Neuron (in vitro differentiated cells): ENCODE measurements at regions not wholly inside any gene's neighbourhood (a gene's known extent, or its start where the extent isn't known, plus 50 kb on each side); places are given as distances from the start of the nearest gene placed in this dataset.
"Not testable (repeated sequence)": the region's sequence is repeated elsewhere in the genome, so short reads cannot be mapped to it uniquely, and the experiment has no call there.

Source experiments
- H2AFZ ChIP-seq: one replicate; pipeline ENCODE4 v1.6.1; 2013; ENCODE audit warnings: low read depth, mild to moderate bottlenecking, inconsistent platforms, low read length, moderate library complexity
- H3K27me3 ChIP-seq: one replicate; pipeline ENCODE4 v1.6.1; 2013; ENCODE audit warnings: low read length; ENCODE audit not compliant: insufficient read depth
- H3K36me3 ChIP-seq: one replicate; pipeline ENCODE4 v1.6.1; 2013; ENCODE audit warnings: low read length; ENCODE audit not compliant: insufficient read depth
- H3K4me1 ChIP-seq: one replicate; pipeline ENCODE4 v1.6.1; 2013; ENCODE audit warnings: low read length; ENCODE audit not compliant: insufficient read depth
- H3K4me3 ChIP-seq: 2 replicates; pipeline ENCODE4 v1.5.1; 2013; ENCODE audit warnings: mild to moderate bottlenecking, low read length, moderate library complexity
- H3K9me3 ChIP-seq: one replicate; pipeline ENCODE4 v1.6.1; 2013; ENCODE audit warnings: low read length

DNA sequence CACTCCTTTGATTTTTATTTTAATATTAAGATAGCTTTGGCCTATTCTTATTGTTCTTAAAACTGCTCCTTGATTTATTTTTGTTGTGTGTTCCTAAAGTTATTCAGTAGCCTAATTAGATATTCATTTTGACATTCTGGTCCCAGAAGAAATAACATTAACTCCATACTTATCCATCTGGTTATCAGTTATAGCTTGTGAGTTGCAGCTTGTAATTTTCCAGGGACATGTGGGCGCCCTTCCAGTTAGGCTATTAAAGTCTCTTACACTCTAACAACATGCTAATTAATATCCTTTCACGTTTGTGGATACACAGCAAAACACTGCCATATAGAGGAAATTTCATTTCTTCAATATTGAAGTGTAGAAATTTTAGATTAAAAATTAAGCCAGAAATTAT lies 987.5 kb downstream of the HACE1 start:
- no peaks in the 10 kb centered on the region for H3K36me3 ChIP-seq
- no peak overlapping the region for H2AFZ ChIP-seq
- peak overlapping the region; percentile 24 for H3K4me3 ChIP-seq
- peaks cover 47% of the 10 kb centered on the region for H3K4me1 ChIP-seq
- no peaks in the 10 kb centered on the region for H3K27me3 ChIP-seq
- H3K9me3 ChIP-seq: peaks cover 2% of the 10 kb centered on the region

DNA sequence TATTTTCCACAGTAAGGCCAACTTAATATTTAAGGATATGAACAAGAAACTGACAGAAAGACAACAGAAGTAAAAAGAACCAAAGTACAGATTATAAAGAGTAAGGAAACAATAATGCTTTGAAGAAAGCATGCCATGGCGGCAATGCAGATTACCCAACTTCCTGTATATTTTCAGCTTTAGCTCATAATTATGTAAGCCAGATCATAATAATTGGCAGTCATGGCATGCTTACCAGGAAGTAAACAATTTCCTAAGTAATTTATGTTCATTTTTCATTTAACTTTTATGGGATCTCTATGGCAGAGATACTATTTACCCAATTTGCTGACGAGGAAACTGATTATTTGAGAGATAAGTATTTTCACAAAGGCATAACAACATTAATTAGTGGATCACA lies 988.7 kb downstream of the HACE1 start:
- Histone ChIP-seq H3K4me1 (peaks cover 45% of the 10 kb centered on the region), H3K9me3 (peaks cover 2% of the 10 kb centered on the region), H2AFZ (no peak overlapping the region), H3K27me3 (no peaks in the 10 kb centered on the region), H3K4me3 (no peak overlapping the region), H3K36me3 (no peaks in the 10 kb centered on the region)

- H2AFZ ChIP-seq: no peak overlapping the region
- no peak overlapping the region for H3K4me3 ChIP-seq
- no peaks in the 10 kb centered on the region for H3K9me3 ChIP-seq
- H3K4me1 ChIP-seq: no peaks in the 10 kb centered on the region
- no peaks in the 10 kb centered on the region for H3K27me3 ChIP-seq
- no peaks in the 10 kb centered on the region for H3K36me3 ChIP-seq
Measured at GRCh38 chr6:103862297-103862696, 997.4 kb downstream of the HACE1 start.

GRCh38 chr6:103858003-103858402 lies 1001.7 kb downstream of the HACE1 start:
- no peaks in the 10 kb centered on the region for H3K27me3 ChIP-seq
- H3K36me3 ChIP-seq: no peaks in the 10 kb centered on the region
- H3K4me1 ChIP-seq: no peaks in the 10 kb centered on the region
- no peak overlapping the region for H2AFZ ChIP-seq
- H3K9me3 ChIP-seq: no peaks in the 10 kb centered on the region
- H3K4me3 ChIP-seq: no peak overlapping the region

GRCh38 chr6:103855750-103856149 lies 1004.0 kb downstream of the HACE1 start:
- no peak overlapping the region for H3K4me3 ChIP-seq
- H2AFZ ChIP-seq: no peak overlapping the region
- no peaks in the 10 kb centered on the region for H3K36me3 ChIP-seq
- H3K4me1 ChIP-seq: no peaks in the 10 kb centered on the region
- H3K27me3 ChIP-seq: no peaks in the 10 kb centered on the region
- no peaks in the 10 kb centered on the region for H3K9me3 ChIP-seq

GRCh38 chr6:103854059-103854458 lies 1005.7 kb downstream of the HACE1 start:
- H2AFZ ChIP-seq: no peak overlapping the region
- no peaks in the 10 kb centered on the region for H3K9me3 ChIP-seq
- H3K4me3 ChIP-seq: no peak overlapping the region
- no peaks in the 10 kb centered on the region for H3K4me1 ChIP-seq
- no peaks in the 10 kb centered on the region for H3K27me3 ChIP-seq
- H3K36me3 ChIP-seq: no peaks in the 10 kb centered on the region

- H2AFZ ChIP-seq: no peak overlapping the region
- no peaks in the 10 kb centered on the region for H3K27me3 ChIP-seq
- no peaks in the 10 kb centered on the region for H3K36me3 ChIP-seq
- H3K4me1 ChIP-seq: no peaks in the 10 kb centered on the region
- no peak overlapping the region for H3K4me3 ChIP-seq
- H3K9me3 ChIP-seq: no peaks in the 10 kb centered on the region
Measured at GRCh38 chr6:103838457-103838856, 1021.3 kb downstream of the HACE1 start.

DNA sequence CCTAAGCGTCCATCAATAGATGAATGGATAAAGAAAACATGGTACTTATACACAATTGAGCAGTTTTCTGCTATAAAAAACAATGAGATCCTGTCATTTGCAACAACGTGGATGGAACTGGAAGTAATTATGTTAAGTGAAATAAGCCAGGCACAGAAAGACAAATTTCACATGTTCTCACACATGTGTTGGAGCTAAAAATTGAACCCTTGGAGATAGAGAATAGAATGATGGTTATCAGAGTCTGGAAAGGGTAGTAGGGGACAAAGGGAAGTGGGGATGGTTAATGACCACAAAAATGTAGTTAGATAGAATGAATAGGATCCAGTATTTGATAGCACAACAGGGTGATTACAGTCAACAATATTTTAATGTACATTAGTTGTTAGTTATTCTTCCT lies 1033.5 kb downstream of the HACE1 start:
- H2AFZ ChIP-seq: no peak overlapping the region
- H3K36me3 ChIP-seq: no peaks in the 10 kb centered on the region
- no peak overlapping the region for H3K4me3 ChIP-seq
- H3K27me3 ChIP-seq: no peaks in the 10 kb centered on the region
- no peaks in the 10 kb centered on the region for H3K9me3 ChIP-seq
- H3K4me1 ChIP-seq: no peaks in the 10 kb centered on the region

GRCh38 chr6:103820148-103820547 lies 1039.6 kb downstream of the HACE1 start:
- H3K4me1 ChIP-seq: no peaks in the 10 kb centered on the region
- H3K4me3 ChIP-seq: no peak overlapping the region
- no peak overlapping the region for H2AFZ ChIP-seq
- H3K36me3 ChIP-seq: no peaks in the 10 kb centered on the region
- no peaks in the 10 kb centered on the region for H3K27me3 ChIP-seq
- no peaks in the 10 kb centered on the region for H3K9me3 ChIP-seq

- Histone ChIP-seq H3K9me3 (no peaks in the 10 kb centered on the region), H3K27me3 (no peaks in the 10 kb centered on the region), H2AFZ (no peak overlapping the region), H3K4me1 (no peaks in the 10 kb centered on the region), H3K4me3 (no peak overlapping the region), H3K36me3 (no peaks in the 10 kb centered on the region)
Measured at GRCh38 chr6:103819509-103819908, 1040.2 kb downstream of the HACE1 start.

DNA sequence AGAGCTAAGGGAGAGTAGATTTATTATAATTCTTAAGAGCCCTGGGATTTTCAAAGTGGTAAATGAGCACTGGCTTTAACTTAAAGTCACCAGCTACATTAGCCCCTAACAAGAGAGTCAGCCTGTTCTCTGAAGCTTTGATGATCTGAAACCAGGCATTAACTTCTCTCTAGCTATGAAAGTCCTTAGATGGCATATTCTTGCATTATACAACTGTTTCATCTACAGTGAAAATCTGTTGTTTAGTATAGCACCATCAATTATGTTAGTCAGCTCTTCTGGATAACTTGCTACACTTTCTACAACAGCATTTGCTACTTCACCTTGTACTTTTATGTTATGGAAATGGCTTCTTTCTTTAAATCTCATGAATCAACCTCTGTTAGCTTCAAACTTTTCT lies 1046.7 kb downstream of the HACE1 start:
- H3K4me1 ChIP-seq: no peaks in the 10 kb centered on the region
- H3K36me3 ChIP-seq: no peaks in the 10 kb centered on the region
- H3K27me3 ChIP-seq: no peaks in the 10 kb centered on the region
- no peak overlapping the region for H3K4me3 ChIP-seq
- no peak overlapping the region for H2AFZ ChIP-seq
- H3K9me3 ChIP-seq: no peaks in the 10 kb centered on the region

GRCh38 chr6:103801901-103802479 lies 1057.7 kb downstream of the HACE1 start:
- H2AFZ ChIP-seq, H3K4me1 ChIP-seq, H3K9me3 ChIP-seq, H3K27me3 ChIP-seq, H3K36me3 ChIP-seq, H3K4me3 ChIP-seq: not testable (repeated sequence)

DNA sequence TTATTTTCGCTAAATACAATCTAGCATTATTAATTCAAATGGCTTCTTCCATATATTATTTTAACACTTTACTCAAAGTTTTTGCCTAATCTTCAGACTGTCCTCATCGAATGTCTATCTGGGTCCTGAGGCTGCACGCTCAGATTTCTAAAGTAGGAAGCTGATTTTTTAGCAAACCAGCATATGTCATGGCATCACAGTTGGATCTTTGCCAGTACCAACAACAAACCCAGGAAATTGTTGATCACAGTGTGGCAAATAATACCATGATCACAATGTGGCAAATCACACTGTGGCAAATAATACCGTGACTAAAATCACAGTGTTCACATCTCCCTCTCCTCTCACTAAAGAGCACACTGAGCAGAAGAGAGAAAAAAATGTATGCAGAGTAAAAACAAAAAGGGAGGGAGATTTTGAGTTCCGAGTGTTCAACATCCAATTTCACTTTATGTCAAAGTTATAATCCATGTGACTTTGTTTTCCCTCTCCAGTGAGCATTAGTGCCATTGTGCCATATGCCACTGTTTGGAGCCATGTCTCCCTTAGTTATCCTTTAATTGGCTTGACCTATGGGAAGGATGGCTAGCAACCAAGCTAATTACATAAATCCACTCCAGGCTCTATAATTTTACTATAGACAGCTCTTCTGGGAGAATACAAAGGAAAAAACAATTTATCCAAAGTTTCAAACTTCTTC lies 1059.6 kb downstream of the HACE1 start:
- Histone ChIP-seq H3K4me3 (no peak overlapping the region), H3K9me3 (no peaks in the 10 kb centered on the region), H3K36me3 (no peaks in the 10 kb centered on the region), H2AFZ (no peak overlapping the region), H3K27me3 (no peaks in the 10 kb centered on the region), H3K4me1 (no peaks in the 10 kb centered on the region)

- no peaks in the 10 kb centered on the region for H3K27me3 ChIP-seq
- H3K36me3 ChIP-seq: no peaks in the 10 kb centered on the region
- no peak overlapping the region for H2AFZ ChIP-seq
- H3K4me3 ChIP-seq: no peak overlapping the region
- no peaks in the 10 kb centered on the region for H3K4me1 ChIP-seq
- no peaks in the 10 kb centered on the region for H3K9me3 ChIP-seq
Measured at GRCh38 chr6:103798166-103798565, 1061.6 kb downstream of the HACE1 start.
